Common myeloid progenitor, CD34-positive (primary cell): ENCODE measurements at regions not wholly inside any gene's neighbourhood (a gene's known extent, or its start where the extent isn't known, plus 50 kb on each side); places are given as distances from the start of the nearest gene placed in this dataset.

Experiments
- CTCF ChIA-PET: fragments of 350-600 bp; sonication (Branson Sonifier 250); formaldehyde crosslinking; loops from one replicate; lab custom pipeline; 2021; ENCODE audit warnings: antibody characterized with exemption; lab: Charles Lee
- POLR2A ChIA-PET: fragments of 350-600 bp; sonication (Branson Sonifier 250); formaldehyde crosslinking; loops from one replicate; lab custom pipeline; 2021; ENCODE audit warnings: antibody characterized with exemption; lab: Charles Lee
- DNase-seq, 3 donors: peaks; one replicate each; pipeline versions ENCODE4 v3.0.0 to v3.0.0-alpha.2; 2013
- H3K27ac ChIP-seq, 2 experiments: 1 replicate in 1 of 2; 2 replicates in 1 of 2; pipeline ENCODE4 v1.7.0; 2013; ENCODE audit warnings: inconsistent platforms in 2 of 2, low read length in 2 of 2, mild to moderate bottlenecking in 2 of 2, low read depth in 1 of 2, moderate library complexity in 1 of 2; ENCODE audit not compliant: severe bottlenecking in 2 of 2, insufficient read depth in 1 of 2, poor library complexity in 1 of 2
- H3K27me3 ChIP-seq, 5 experiments: replicated peaks in 2 of 5; 1 replicate in 3 of 5; 2 replicates in 2 of 5; pipeline versions ENCODE4 v1.6.1 to v1.7.0; 2013; ENCODE audit warnings: low read length in 4 of 5, mild to moderate bottlenecking in 2 of 5, moderate library complexity in 2 of 5, inconsistent platforms in 1 of 5; ENCODE audit not compliant: insufficient read depth in 5 of 5, control insufficient read depth in 4 of 5
- H3K36me3 ChIP-seq, 4 experiments: 1 replicate in 2 of 4; 2 replicates in 2 of 4; pipeline versions ENCODE4 v1.6.1 to v1.7.0; 2013; ENCODE audit warnings: low read length in 3 of 4, control low read depth in 1 of 4, mild to moderate bottlenecking in 1 of 4; ENCODE audit not compliant: control insufficient read depth in 4 of 4, insufficient read depth in 4 of 4
- H3K4me1 ChIP-seq, 4 experiments: 1 replicate in 3 of 4; 2 replicates in 1 of 4; pipeline versions ENCODE4 v1.6.1 to v1.7.1; 2013; ENCODE audit warnings: low read length in 3 of 4, mild to moderate bottlenecking in 3 of 4, control low read depth in 1 of 4, inconsistent platforms in 1 of 4, moderate library complexity in 1 of 4; ENCODE audit not compliant: control insufficient read depth in 4 of 4, insufficient read depth in 4 of 4; ENCODE audit errors: control extremely low read depth in 1 of 4
- H3K4me3 ChIP-seq, 7 experiments: 1 replicate in 4 of 7; 2 replicates in 3 of 7; pipeline versions ENCODE4 v1.5.1 to v1.7.0; 2013; ENCODE audit warnings: mild to moderate bottlenecking in 7 of 7, low read length in 6 of 7, moderate library complexity in 6 of 7, inconsistent platforms in 2 of 7, low read depth in 2 of 7, control low read depth in 1 of 7; ENCODE audit not compliant: insufficient read depth in 4 of 7, control insufficient read depth in 1 of 7; ENCODE audit errors: extremely low read depth in 1 of 7
- H3K9me3 ChIP-seq, 5 experiments: 1 replicate in 4 of 5; 2 replicates in 1 of 5; pipeline versions ENCODE4 v1.6.1 to v1.7.1; 2013; ENCODE audit warnings: low read length in 4 of 5, mild to moderate bottlenecking in 2 of 5, inconsistent platforms in 1 of 5, low read depth in 1 of 5, moderate library complexity in 1 of 5; ENCODE audit not compliant: control insufficient read depth in 4 of 5, insufficient read depth in 2 of 5; ENCODE audit errors: control extremely low read depth in 1 of 5
- WGBS: methylation state at CpG from one replicate; pipeline ENCODE4 v1.1.5; 2013; ENCODE audit not compliant: insufficient coverage; 5-methylcytosine and 5-hydroxymethylcytosine counted together

DNA sequence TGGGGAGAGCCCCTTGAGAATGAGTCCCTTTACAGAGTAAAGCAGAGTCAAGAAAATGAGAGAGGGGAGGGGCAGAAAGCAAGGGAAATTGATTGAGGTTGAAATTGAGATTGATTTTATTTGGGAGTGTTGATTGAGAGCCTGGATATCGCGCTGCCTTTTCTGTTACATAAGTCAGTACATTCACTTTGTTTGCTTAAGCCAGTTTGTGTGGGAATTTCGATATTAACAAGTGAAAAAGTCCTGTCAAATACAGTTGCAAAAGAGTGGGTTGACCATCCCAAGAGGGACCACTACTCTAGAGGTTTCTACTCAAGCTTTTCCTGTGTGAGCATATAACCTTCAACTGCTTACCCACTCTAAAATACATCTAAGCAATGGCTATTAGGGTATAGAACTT is 331.4 kb upstream of the AZI2 start:
- H3K4me1 ChIP-seq, result no peaks in the 10 kb centered on the region
- no peak overlapping the region for H3K27ac ChIP-seq
- DNase-seq, result no peak
- no CpG with 5 or more reads among the region's 3 CpGs for WGBS
- no peaks in the 10 kb centered on the region for H3K36me3 ChIP-seq
- H3K27me3 ChIP-seq, result no peaks in the 10 kb centered on the region
- POLR2A ChIA-PET, result no interaction called here
- peaks cover 0 to 2% (median 0%) of the 10 kb centered on the region in 5 experiments for H3K9me3 ChIP-seq
- no peak overlapping the region for H3K4me3 ChIP-seq
- CTCF ChIA-PET, result no interaction called here

GRCh38 chr3:28682121-28682520 is 333.5 kb upstream of the AZI2 start:
- DNase-seq, result no peak
- 100% methylated on average over 1 of the region's 1 CpG for WGBS

GRCh38 chr3:28690176-28690575 is 341.6 kb upstream of the AZI2 start:
- CTCF ChIA-PET, result no interaction called here
- no peak for DNase-seq
- Histone ChIP-seq H3K27me3 (no peaks in the 10 kb centered on the region), H3K4me1 (no peaks in the 10 kb centered on the region), H3K4me3 (no peak overlapping the region), H3K9me3 (no peaks in the 10 kb centered on the region), H3K27ac (no peak overlapping the region), H3K36me3 (no peaks in the 10 kb centered on the region)
- POLR2A ChIA-PET, result no interaction called here
- WGBS, result no CpG with 5 or more reads among the region's 2 CpGs

More at GRCh38 chr3:28682121-28682520, 333.5 kb upstream of the AZI2 start:
- no peaks in the 10 kb centered on the region for H3K36me3 ChIP-seq
- H3K27me3 ChIP-seq, result no peaks in the 10 kb centered on the region
- no peak overlapping the region for H3K27ac ChIP-seq
- peaks cover 0 to 2% (median 0%) of the 10 kb centered on the region in 5 experiments for H3K9me3 ChIP-seq
- ChIA-PET POLR2A (no interaction called here), CTCF (no interaction called here)
- H3K4me1 ChIP-seq, result no peaks in the 10 kb centered on the region
- H3K4me3 ChIP-seq, result no peak overlapping the region

- 100% methylated on average over 1 of the region's 2 CpGs for WGBS
- Histone ChIP-seq H3K9me3 (no peaks in the 10 kb centered on the region), H3K4me3 (no peak overlapping the region), H3K36me3 (no peaks in the 10 kb centered on the region), H3K4me1 (no peaks in the 10 kb centered on the region), H3K27ac (no peak overlapping the region), H3K27me3 (peaks cover 0 to 2% (median 0%) of the 10 kb centered on the region in 5 experiments)
- CTCF ChIA-PET, result no interaction called here
- no peak for DNase-seq
- POLR2A ChIA-PET, result no interaction called here
Observed at GRCh38 chr3:28698706-28699105, 350.1 kb upstream of the AZI2 start.

DNA sequence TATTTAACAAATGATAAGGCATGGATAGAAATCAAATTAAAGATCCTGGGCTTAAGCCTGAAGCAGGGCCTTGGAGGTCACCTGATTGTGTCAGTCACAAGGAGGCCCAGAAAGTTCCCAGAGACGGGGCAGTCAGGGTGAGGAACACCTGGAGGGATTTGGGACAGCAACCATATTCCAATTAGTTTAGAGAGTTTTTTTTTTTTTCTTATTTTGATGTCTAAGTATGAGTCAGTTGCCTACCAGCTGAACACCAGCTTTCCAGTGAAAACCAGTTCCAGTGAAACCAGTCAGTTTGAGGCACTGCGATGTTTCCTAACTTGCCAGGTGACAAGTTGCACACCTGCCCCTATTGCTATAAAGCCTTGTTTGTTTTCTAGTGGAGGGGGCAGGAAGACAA is 350.7 kb upstream of the AZI2 start:
- no peak overlapping the region for H3K4me3 ChIP-seq
- peaks cover 0 to 2% (median 0%) of the 10 kb centered on the region in 5 experiments for H3K27me3 ChIP-seq
- ChIA-PET CTCF (no interaction called here), POLR2A (no interaction called here)
- no peaks in the 10 kb centered on the region for H3K4me1 ChIP-seq
- 100% methylated on average over 1 of the region's 2 CpGs for WGBS
- H3K9me3 ChIP-seq, result no peaks in the 10 kb centered on the region
- no peak for DNase-seq
- no peak overlapping the region for H3K27ac ChIP-seq
- H3K36me3 ChIP-seq, result no peaks in the 10 kb centered on the region

DNA sequence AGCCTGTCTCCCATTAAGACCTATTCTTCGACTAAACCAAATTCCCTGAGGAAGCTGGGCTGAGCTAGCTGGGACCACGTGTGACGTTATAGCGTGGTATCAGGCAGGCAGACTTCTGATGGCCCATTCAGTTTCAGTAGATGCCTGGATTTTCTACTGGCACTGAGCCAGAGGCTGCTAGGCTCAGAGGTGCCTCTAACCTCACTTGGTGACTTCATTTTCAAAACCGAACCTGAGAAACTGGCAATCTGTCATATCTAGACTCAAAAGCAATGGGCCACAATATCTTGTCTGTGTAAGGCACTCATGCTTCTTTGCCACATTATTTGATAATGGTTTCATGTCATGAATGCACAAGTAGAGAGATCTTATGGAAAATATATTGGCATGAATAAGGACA is 352.1 kb upstream of the AZI2 start:
- no peak for DNase-seq
- Histone ChIP-seq H3K9me3 (no peaks in the 10 kb centered on the region), H3K27me3 (peaks cover 0 to 2% (median 0%) of the 10 kb centered on the region in 5 experiments), H3K27ac (no peak overlapping the region), H3K4me1 (no peaks in the 10 kb centered on the region), H3K4me3 (no peak overlapping the region), H3K36me3 (no peaks in the 10 kb centered on the region)
- POLR2A ChIA-PET, result no interaction called here
- 95% methylated on average over 5 of the region's 5 CpGs for WGBS
- CTCF ChIA-PET, result no interaction called here

GRCh38 chr3:28703843-28704242 is 355.2 kb upstream of the AZI2 start:
- Histone ChIP-seq H3K4me3 (no peak overlapping the region), H3K27ac (no peak overlapping the region), H3K36me3 (no peaks in the 10 kb centered on the region), H3K4me1 (no peaks in the 10 kb centered on the region), H3K9me3 (no peaks in the 10 kb centered on the region), H3K27me3 (no peaks in the 10 kb centered on the region)
- DNase-seq, result no peak
- ChIA-PET POLR2A (no interaction called here), CTCF (no interaction called here)
